Astrocyte (in vitro differentiated cells and primary cell): ENCODE measurements at regions not wholly inside any gene's neighbourhood (a gene's known extent, or its start where the extent isn't known, plus 50 kb on each side); places are given as distances from the start of the nearest gene placed in this dataset.

Source experiments
- DNase-seq: peaks from one replicate; pipeline ENCODE4 v3.0.0-alpha.2; 2010; ENCODE audit warnings: low read depth
- FAIRE-seq: peaks from 2 replicates; lab custom pipeline; 2011; peaks lifted over from hg19 to GRCh38; lab: Jason Lieb, UNC
- H2AFZ ChIP-seq: 2 replicates; pipeline ENCODE4 v1.6.0; 2012; ENCODE audit warnings: low read depth, low read length, inconsistent platforms
- H3K27ac ChIP-seq: 2 replicates; pipeline ENCODE4 v1.5.1; 2011; ENCODE audit warnings: low read depth, low read length, inconsistent platforms
- H3K27me3 ChIP-seq: 2 replicates; pipeline ENCODE4 v1.6.0; 2011; ENCODE audit warnings: low read length, inconsistent platforms; ENCODE audit not compliant: insufficient read depth
- H3K36me3 ChIP-seq: 2 replicates; pipeline ENCODE4 v1.5.1; 2011; ENCODE audit warnings: low read length, inconsistent platforms; ENCODE audit not compliant: insufficient read depth
- H3K4me1 ChIP-seq: 2 replicates; pipeline ENCODE4 v1.5.1; 2011; ENCODE audit warnings: low read length, inconsistent platforms; ENCODE audit not compliant: insufficient read depth
- H3K4me2 ChIP-seq: 2 replicates; pipeline ENCODE4 v1.6.0; 2012; ENCODE audit warnings: low read length, inconsistent platforms
- H3K4me3 ChIP-seq: 2 replicates; pipeline ENCODE4 v1.5.1; 2011; ENCODE audit warnings: low read depth, mild to moderate bottlenecking, low read length, inconsistent platforms; ENCODE audit not compliant: insufficient read depth
- H3K79me2 ChIP-seq: 2 replicates; pipeline ENCODE4 v1.6.0; 2012; ENCODE audit warnings: mild to moderate bottlenecking, low read length, inconsistent platforms; ENCODE audit not compliant: insufficient read depth
- H3K9ac ChIP-seq: 2 replicates; pipeline ENCODE4 v1.6.0; 2012; ENCODE audit warnings: mild to moderate bottlenecking, low read length, inconsistent platforms
- H3K9me3 ChIP-seq: 2 replicates; pipeline ENCODE4 v1.5.1; 2012; ENCODE audit warnings: low read depth, mild to moderate bottlenecking, low read length, inconsistent platforms; ENCODE audit not compliant: insufficient read depth
- H4K20me1 ChIP-seq: 2 replicates; pipeline ENCODE4 v1.6.0; 2012; ENCODE audit warnings: low read length, inconsistent platforms; ENCODE audit not compliant: insufficient read depth
- H3K27ac Mint-ChIP-seq: one replicate; pipeline ENCODE4 v1.8.0; 2021; ENCODE audit warnings: mild to moderate bottlenecking, mixed read lengths; ENCODE audit not compliant: unreplicated experiment
- H3K27me3 Mint-ChIP-seq: one replicate; pipeline ENCODE4 v1.8.0; 2021; ENCODE audit warnings: low read depth, mixed read lengths; ENCODE audit not compliant: unreplicated experiment
- H3K36me3 Mint-ChIP-seq: one replicate; pipeline ENCODE4 v1.8.0; 2021; ENCODE audit warnings: low read depth, mixed read lengths; ENCODE audit not compliant: unreplicated experiment
- H3K4me1 Mint-ChIP-seq: one replicate; pipeline ENCODE4 v1.8.0; 2021; ENCODE audit warnings: low read depth, mixed read lengths; ENCODE audit not compliant: unreplicated experiment
- H3K4me3 Mint-ChIP-seq: one replicate; pipeline ENCODE4 v1.8.0; 2021; ENCODE audit warnings: mild to moderate bottlenecking, moderate library complexity, mixed read lengths; ENCODE audit not compliant: unreplicated experiment
- H3K9me3 Mint-ChIP-seq: one replicate; pipeline ENCODE4 v1.8.0; 2021; ENCODE audit warnings: mild to moderate bottlenecking, mixed read lengths; ENCODE audit not compliant: unreplicated experiment
- EZH2 ChIP-seq: IDR thresholded peaks from 2 replicates; pipeline ENCODE4 v1.6.1; 2012; ENCODE audit warnings: mild to moderate bottlenecking, low read length, inconsistent platforms; ENCODE audit not compliant: insufficient read depth
- TF ChIP-seq, protein P1 (sequence below): IDR thresholded peaks from 2 replicates; pipeline ENCODE4 v1.5.1; 2011; ENCODE audit warnings: low read depth, mild to moderate bottlenecking, inconsistent platforms, low read length, moderate library complexity; ENCODE audit not compliant: insufficient read depth

DNA sequence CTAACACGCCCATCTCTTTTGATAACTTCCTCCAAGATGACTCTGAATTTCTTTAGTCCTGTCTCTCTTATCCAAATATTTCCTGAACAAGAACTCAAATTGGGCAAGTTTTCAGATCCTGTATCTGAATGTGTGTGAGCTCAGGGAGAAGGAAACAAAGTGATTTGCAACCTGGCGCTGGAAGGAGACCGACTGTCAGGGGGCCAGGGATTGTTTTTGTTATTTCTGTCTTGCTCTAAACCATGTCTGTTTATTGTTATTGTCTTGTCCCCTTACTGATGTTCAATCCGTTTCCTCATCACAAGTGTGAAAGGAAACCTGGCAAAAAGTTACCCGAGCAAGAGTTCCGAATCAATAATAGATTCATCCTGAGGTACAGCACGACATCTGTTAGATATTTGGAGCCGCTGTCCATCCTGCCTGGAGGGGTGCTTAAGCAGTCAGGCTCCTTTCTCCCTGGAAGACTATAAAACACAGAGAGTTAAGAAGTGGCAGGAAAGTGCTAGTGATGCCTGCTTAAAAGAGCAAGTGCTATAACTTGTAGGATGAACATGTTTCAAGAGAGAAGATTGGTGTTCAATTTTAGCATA lies 132.5 kb upstream of the OSR1 start:
- Histone ChIP-seq H3K36me3 (no peaks in the 10 kb centered on the region), H3K9me3 (no peaks in the 10 kb centered on the region), H2AFZ (no peak overlapping the region), H3K4me3 (no peak overlapping the region), H3K79me2 (no peaks in the 10 kb centered on the region), H3K27ac (no peak overlapping the region), H3K9ac (no peak overlapping the region), H3K27me3 (no peaks in the 10 kb centered on the region), H3K4me1 (no peaks in the 10 kb centered on the region), H4K20me1 (no peaks in the 10 kb centered on the region), H3K4me2 (no peak overlapping the region)
- Mint-ChIP-seq H3K27me3 (peaks cover 8% of the 10 kb centered on the region), H3K4me3 (no peak overlapping the region), H3K4me1 (peaks cover 3% of the 10 kb centered on the region), H3K9me3 (peaks cover 1% of the 10 kb centered on the region), H3K36me3 (no peaks in the 10 kb centered on the region), H3K27ac (no peak overlapping the region)
- FAIRE-seq: no peak
- TF ChIP-seq, protein P1, sequence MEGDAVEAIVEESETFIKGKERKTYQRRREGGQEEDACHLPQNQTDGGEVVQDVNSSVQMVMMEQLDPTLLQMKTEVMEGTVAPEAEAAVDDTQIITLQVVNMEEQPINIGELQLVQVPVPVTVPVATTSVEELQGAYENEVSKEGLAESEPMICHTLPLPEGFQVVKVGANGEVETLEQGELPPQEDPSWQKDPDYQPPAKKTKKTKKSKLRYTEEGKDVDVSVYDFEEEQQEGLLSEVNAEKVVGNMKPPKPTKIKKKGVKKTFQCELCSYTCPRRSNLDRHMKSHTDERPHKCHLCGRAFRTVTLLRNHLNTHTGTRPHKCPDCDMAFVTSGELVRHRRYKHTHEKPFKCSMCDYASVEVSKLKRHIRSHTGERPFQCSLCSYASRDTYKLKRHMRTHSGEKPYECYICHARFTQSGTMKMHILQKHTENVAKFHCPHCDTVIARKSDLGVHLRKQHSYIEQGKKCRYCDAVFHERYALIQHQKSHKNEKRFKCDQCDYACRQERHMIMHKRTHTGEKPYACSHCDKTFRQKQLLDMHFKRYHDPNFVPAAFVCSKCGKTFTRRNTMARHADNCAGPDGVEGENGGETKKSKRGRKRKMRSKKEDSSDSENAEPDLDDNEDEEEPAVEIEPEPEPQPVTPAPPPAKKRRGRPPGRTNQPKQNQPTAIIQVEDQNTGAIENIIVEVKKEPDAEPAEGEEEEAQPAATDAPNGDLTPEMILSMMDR: no peak
- no peak for TF ChIP-seq EZH2
- DNase-seq: no peak

DNA sequence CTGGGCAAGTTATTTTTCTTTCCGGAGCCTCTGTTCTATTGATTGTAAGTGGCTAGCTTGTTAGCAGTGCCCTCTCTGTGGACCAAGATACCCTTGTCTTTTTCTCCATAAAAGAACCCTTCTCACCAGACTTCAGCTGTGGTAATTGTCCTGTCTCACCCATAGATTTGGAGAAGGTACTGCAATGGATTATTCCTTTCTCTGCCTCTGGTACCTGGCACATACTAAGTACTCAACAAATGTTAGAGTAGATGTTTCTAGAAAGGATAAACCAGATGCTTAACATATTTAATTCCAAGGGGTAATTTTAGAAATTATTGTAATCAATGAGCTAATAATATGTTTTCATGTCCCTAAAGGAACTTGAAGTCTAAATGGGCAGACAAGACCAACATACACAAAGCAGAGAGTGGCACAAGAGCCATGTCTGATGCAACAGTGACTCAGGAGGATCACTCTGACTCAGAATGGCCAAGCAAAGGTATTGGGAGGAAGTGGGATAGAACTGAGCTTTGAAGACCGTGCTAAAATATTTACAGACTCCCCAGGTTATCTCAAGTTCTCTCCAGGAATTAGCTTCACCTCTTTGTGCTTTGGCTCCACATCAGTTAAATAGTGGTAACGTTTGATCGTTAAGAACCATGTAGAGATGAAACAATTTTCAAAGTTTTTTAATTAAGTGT lies 129.7 kb upstream of the OSR1 start:
- no peak overlapping the region for H3K4me3 ChIP-seq
- no peaks in the 10 kb centered on the region for H3K79me2 ChIP-seq
- Mint-ChIP-seq H3K27me3 (peaks cover 8% of the 10 kb centered on the region), H3K4me1 (peaks cover 3% of the 10 kb centered on the region), H3K36me3 (no peaks in the 10 kb centered on the region), H3K4me3 (no peak overlapping the region), H3K9me3 (peaks cover 1% of the 10 kb centered on the region), H3K27ac (peak overlapping the region; percentile 75)
- DNase-seq (peak; percentile 50), FAIRE-seq (peak; percentile 56)
- no peaks in the 10 kb centered on the region for H3K4me1 ChIP-seq
- H3K9ac ChIP-seq: no peak overlapping the region
- H4K20me1 ChIP-seq: no peaks in the 10 kb centered on the region
- H3K36me3 ChIP-seq: no peaks in the 10 kb centered on the region
- no peaks in the 10 kb centered on the region for H3K27me3 ChIP-seq
- peak overlapping the region; percentile 3 for H2AFZ ChIP-seq
- H3K27ac ChIP-seq: no peak overlapping the region
- TF ChIP-seq, protein P1: no peak
- H3K4me2 ChIP-seq: peak overlapping the region; percentile 38
- no peaks in the 10 kb centered on the region for H3K9me3 ChIP-seq

DNA sequence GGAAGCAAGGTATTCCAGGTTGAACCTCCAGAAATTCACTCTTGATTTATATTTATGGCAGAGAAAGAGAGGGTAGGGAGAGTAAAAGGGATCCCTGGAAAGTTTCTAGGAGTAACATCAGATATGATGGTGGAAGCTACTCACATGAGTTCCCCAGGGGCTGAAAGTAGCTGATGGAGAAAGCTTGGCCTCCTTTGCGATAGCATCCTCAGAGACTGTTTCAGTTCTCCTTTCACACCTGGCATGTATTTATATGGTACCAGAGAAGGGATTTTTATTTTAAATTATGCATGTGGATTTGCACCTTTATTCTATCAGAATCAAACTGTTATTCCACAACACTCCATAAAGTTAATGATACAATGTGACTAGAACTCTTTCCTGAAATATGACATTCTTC lies 126.3 kb upstream of the OSR1 start:
- no peaks in the 10 kb centered on the region for H3K36me3 Mint-ChIP-seq
- Histone ChIP-seq H3K4me1 (no peaks in the 10 kb centered on the region), H3K9ac (no peak overlapping the region), H3K79me2 (no peaks in the 10 kb centered on the region), H3K36me3 (no peaks in the 10 kb centered on the region), H3K4me2 (no peak overlapping the region), H2AFZ (no peak overlapping the region), H3K27me3 (no peaks in the 10 kb centered on the region), H3K27ac (no peak overlapping the region), H3K9me3 (no peaks in the 10 kb centered on the region), H4K20me1 (no peaks in the 10 kb centered on the region), H3K4me3 (no peak overlapping the region)
- TF ChIP-seq, protein P1: no peak
- no peak for TF ChIP-seq EZH2
- no peaks in the 10 kb centered on the region for H3K27me3 Mint-ChIP-seq
- H3K4me1 Mint-ChIP-seq: peaks cover 3% of the 10 kb centered on the region
- H3K4me3 Mint-ChIP-seq: no peak overlapping the region
- no peak overlapping the region for H3K27ac Mint-ChIP-seq
- no peak for FAIRE-seq
- H3K9me3 Mint-ChIP-seq: no peaks in the 10 kb centered on the region
- no peak for DNase-seq
